Anterior cingulate cortex (tissue), 58 donors: ENCODE measurements at regions not wholly inside any gene's neighbourhood (a gene's known extent, or its start where the extent isn't known, plus 50 kb on each side); places are given as distances from the start of the nearest gene placed in this dataset.

Experiments used
- DNase-seq, 58 donors: peaks; one replicate each; lab custom pipeline; 2025; lab: John Stamatoyannopoulos, UW

DNA sequence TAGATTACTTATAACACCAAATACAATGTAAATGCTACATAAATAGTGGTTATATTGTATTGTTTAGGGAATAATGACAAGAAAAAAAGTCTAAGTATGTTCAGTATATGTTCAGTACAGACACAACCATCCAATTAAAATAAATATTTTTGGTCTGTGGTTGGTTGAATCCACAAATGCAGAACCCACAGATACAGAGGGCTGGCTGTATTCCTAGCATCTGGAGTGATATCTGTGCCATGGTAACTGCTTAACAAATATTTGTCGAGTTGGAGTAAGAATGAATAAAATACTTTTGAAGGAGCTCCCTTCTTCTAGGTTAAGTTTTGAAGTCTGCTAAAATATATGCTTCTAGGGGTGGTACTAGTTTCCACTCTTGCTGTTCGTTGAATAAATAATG lies 241.0 kb downstream of the KLF5 start:
- DNase-seq = no peak

DNA sequence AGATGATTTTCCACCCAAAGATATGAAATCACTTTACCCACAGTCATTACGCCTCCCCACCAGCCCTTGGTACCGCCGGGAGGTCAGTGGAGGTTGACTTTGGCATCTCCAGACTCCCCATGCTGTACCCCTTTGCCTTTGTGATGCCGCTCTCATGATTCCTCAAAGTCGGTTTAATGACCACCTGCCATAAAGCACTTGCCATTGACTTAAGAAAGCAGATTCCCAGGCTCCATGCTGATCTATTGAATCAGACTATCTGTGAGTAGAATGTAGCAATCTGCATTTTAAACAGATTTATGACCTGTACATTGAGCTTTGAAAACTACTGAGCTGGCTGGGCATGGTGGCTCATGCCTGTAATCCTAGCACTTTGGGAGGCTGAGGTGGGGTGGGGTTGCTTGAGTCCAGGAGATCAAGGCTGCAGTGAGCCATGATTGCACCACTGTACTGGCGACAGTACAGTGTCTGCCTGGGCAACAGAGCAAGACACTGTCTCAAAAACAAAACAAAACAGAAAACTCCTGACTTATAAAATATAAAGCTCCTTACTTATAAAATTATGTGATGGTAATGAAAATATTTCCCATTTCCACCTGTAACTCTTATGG lies 235.2 kb downstream of the KLF5 start:
- DNase-seq = no peak

DNA sequence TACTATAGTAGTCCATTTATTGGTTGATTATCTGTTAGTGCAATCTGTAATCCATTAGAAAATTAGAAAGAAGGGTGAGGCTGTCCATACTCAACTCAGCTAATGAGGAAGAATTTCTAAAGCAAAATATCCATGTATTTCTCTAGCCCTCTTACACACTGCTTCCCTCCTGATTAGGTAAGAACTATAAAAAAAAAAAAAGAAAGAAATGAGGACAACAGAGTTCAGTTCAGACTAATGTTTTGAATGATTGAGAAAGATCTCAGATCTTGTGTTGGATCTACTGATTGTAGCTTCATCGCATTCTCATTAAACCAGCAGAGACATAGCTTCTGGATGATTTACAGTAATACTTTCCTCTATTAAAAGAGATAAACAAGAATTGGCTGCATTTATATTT lies 233.3 kb downstream of the KLF5 start:
- DNase-seq = no peak

DNA sequence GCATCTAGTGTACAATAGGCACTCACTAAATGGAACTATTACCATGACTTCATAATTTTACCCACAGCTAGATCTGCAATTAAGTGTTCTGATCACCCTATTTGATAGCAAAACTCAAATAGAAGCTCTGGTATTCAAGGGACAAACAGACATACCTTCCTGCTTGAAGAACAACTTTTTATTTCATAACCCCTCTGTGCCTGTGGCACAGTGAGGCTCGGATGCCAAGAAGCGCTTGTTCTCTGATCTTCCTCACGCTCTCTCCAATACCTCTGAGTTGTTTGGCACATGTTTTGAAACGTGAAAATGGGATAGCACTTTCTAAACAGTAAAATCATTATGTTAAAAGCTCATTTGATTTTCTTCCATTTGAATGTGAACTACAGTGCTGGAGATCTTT lies 232.0 kb downstream of the KLF5 start:
- DNase-seq = no peak

DNA sequence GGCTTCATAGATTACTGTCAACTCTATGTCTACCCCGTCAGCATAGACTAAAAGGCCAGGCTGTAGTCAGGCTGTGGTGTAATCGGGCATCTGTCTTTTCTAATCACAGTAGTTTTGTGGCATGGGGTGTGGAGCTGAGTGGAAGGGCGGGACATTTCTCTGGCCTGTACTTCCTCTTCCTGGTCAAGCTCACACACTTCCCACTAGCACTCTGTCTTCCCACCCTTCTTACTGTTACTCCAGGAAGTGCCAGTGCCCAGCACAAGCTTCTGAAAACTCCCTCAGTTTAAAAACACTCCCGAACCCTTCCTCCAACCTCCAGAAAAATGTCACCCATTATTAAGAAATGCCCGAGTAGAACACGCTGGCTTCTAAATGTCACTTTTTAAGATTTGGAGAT lies 229.8 kb downstream of the KLF5 start:
- no peak for DNase-seq

DNA sequence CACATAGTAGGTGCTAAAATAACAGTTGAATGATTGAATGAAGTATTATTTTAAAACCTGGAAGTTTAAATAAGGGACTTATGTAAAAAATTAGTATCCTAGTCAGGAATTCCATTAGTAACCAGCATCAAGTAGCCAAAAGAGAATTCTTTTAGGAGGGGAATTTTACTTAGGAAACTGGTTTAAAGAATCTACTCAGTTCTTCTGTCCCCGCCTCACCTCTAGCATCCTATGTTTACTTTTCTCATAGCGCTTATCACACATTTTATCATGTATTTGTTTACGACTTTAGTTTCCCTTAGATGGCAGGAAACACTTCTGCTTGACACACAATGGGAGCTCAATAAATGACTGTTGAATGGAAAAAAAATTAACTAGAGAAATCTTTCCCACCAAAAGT lies 229.0 kb downstream of the KLF5 start:
- no peak for DNase-seq

DNA sequence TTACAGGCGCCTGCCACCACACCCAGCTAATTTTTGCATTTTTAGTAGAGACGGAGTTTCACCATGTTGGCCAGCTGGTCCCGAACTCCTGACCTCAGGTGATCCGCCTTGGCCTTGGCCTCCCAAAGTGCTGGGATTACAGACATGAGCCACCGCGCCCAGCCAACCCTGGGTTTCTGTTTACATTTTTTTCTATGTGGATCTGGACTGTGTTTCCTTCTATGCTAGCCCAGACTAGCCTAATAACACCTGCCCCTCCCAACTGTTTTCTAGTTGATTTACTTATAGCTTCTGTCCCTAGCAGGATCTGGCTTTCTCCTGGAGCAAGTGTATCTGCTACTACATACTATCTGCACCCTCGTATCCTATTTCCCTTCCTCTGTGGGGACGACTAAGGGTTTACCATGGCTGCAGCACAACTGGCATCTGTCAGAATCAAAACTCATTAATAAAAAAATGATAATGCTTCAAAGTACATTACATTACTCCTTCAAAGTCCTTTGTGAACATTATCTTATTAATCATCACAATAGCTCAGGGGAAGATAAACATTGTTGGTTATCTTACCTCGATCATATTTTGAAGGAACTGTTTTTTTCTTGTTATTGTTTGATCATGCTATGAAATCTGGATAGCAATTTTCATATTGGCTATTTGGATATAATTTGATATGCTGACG lies 228.3 kb downstream of the KLF5 start:
- DNase-seq = no peak

DNA sequence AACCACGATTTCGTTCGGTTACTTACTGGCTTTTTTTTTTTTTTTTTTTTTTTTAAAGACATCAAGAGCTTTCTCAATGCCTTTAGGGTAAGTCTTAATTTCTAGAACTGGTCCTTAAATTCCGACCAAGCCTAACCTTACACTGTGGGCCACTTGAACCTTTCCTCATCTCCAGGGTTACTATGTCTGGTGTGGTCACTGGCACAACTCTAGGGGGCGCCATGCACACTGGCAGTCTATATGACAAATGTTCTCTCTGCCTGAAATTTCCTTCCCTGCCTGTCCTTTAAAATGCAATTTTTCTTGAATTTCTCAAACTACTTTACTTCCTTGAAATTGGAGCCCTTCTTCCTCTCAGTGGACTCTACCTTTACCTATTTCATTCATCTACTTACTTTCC lies 227.4 kb downstream of the KLF5 start:
- DNase-seq = no peak

DNA sequence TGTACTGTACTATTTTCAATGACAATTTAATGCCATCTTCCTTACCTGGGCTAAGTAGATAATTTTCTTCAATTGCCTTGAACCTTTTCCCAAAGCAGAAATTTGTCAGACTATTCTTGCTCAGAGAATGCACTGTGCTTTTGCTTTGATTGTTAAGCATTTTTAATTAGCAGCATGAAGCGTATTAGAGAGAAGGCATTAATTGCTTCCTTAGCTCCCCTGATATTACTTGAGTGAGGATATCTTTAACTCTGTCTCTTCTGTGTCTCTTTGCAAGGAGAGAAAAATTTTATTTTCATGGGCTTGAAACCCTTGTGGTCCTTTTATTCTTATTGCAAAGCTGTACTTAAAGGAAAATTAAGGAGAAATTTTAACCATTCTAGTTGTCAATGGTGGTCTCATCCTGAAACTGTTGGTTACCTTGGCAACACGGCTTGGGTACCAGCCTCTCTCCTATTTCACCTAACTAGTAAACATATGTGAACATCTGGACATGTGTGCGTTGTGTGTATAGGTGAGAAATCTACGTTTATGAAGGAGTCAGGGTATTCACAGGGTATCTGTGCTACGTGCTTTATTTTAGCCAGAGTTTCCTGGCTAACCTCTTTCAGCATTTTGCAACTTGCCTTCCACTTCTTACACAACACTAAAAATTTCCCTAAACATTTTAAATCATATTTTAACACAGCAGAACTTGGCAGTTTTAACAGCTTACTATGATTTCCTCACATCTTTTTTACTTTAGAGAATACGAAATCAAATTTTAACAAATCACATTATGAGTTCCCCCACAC lies 225.5 kb downstream of the KLF5 start:
- no peak for DNase-seq

DNA sequence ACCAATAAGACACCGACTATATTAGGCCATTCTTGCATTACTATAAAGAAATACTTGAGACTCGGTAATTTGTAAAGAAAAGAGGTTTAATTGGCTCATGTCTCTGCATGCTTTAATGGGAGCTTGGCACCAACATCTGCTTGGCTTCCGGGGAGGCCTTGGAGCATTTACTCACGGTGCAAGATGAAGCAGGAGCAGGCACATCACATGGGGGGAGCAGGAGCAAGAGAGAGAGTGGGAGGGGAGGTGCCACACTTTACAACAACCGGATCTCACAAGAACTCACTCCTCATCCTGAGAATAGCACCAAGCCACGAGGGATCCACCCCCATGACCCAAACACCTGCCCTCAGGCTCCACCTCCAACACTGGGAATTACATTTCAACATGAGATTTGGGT lies 224.8 kb downstream of the KLF5 start:
- DNase-seq = no peak

DNA sequence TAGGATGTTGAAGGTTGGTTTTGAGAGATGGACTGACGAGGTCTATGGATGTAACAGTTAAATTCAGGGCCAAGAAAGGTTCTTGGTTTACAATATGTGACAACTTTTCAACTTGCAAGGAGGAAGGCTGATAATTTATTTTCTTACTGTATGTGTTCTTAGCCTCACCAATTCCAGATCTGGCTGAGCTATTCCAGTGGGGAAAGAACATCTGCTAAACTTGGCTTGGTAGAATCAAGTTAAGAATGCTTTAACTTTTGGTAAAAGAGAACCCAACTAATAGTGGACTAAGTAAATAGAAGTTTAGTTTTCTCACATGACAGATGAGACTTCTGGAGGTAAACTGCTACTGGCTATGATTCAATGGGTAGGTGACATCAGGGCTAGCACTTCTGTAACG lies 222.9 kb downstream of the KLF5 start:
- DNase-seq = no peak

DNA sequence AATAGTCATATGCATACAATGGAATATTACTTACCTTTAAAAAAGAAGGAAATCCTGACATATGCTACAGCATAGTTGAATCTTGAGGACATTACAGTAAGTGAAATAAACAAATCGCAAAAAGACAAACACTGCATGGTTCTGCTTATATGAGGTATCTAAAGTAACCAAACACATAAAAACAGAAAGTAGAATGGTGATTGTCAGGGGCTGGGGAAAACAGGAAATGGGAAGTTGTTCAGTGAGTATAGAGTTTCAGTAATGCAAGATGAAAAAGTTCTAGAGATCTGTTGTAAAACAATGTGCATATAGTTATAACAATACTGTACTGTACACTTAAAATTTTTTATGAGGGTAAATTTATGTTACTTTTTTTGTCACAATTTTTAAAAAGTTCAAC lies 219.4 kb downstream of the KLF5 start:
- no peak for DNase-seq

DNA sequence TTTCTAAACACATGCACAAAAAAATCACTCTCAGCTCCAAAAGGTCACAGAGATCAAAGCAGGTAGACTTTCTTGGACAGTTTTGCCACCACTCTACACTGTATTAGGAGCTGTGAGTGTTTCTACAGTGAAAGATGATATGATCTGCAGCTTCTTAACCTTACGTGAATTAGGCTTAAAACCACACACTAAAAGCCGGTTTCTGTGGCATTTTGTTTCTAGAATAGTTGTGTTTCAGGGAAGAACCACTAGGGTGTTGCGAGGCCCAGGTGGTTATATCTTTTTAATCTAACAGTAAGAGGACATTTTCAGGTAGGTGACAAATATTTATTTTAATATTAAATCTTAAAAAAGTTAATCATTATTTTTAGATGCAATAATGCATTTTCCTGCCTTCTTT lies 216.4 kb downstream of the KLF5 start:
- DNase-seq = no peak

DNA sequence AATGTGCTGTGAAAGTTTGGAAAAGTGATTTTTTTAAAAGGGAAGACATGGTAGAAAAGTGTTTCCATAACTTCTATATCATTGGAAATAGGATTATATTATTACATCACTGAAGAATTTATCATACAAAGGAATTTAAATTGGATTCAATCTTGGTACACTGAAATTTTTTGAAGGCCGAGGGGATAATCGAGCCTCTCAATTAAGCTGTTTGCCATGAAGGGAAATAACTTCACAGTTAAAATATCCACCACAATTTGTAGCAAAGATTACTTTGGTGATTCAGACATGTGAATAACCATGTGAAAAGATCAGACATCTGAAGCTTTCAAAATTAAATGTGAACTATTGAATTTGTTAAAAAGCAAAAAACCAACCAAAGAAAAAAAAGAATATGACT lies 215.3 kb downstream of the KLF5 start:
- no peak for DNase-seq

DNA sequence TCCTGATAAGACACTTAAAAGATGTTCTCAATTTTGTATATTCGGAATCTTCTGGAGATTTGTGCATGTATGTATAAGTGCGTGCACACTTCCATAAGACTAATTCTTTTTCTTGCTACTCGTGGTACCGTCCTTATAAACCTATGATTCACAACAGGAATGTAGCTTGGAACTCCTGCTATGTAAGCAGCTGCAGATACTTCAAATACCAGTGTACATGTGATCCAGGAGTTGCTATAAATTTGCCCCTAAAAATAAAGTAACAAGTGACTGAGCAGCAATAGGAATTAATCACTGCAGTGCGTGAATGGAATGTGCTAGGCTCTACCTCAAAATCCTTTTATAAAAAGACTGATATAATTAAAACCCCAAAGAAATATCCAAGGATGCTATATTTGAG lies 214.9 kb downstream of the KLF5 start:
- no peak for DNase-seq

DNA sequence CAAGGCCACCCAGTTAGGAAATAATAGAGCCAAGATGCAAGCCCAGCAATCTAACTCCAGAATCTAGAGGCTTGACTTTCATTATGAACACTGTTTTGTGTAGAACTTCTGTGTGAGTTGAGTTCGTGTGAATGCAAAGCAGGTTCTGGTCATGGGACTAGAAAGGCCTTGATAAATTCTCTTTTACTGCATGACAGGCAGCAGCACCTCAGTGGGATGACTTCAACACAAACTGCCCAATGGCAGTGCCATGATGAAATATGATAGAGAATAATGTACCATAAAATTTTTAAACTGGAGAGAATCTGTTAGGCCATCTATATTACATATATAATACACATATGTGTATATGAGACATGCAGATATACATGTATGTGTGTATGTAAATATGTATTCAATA lies 214.5 kb downstream of the KLF5 start:
- no peak for DNase-seq

DNA sequence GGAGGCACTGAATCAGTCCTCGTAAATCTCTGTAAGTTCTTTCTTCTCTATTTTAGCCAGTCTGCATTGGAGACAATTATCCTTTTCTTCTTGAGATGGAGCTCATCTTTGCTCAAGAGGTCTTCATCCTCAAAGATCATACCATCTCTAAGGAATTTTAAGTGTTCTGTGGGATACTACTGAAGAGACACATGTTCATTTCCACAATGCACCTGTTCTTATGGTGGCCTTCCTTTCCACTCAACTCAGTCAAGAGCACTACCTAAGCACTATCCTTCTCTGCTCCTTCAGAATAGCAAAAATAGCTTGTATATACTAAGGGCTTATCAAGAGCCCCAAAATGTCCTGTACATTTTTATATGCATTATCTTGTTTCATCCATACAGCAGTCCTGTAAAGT lies 214.0 kb downstream of the KLF5 start:
- no peak for DNase-seq

DNA sequence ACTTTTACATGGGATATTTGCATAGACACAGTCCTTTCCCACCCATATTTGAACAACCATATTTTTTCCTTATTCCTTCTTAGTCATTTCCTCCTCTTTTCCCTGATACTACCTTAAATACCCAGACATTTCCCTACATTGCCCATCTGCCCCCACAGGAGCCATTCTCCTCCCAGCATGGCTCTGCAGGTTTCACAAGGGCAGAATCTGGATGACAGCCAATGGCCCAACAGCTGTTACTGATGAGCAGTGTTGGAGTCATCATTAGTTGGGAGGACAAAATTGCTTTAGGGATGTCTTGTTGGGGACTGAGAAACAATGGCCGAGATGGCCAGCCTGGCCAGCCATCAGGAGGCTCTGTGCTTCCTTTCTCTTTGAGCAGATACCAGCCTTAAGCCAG lies 209.5 kb downstream of the KLF5 start:
- no peak for DNase-seq

DNA sequence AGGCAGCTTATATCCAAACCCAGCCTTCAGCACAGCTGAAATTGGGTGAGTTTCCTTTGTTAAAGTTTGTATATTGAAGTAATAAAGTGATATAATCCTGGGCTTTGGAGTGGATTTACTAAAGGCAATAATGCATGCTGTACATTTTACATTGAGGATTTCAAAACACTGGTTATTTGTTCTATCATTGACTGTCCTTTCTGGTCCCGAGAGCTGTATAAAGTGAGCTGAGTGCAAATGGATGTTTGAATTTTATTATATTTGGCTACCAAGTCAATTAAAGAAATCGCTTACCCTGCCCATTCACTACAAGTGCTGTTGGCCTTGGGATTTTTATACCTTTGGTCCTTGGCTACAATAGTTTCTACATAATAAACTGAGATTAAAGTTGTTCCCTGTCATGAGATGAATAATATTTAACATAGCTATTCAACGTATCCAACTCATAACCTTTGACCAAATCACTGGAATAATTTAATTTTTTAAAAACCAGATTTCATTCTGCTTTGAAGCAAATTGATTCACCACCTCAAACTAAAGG lies 207.9 kb downstream of the KLF5 start:
- no peak for DNase-seq

DNA sequence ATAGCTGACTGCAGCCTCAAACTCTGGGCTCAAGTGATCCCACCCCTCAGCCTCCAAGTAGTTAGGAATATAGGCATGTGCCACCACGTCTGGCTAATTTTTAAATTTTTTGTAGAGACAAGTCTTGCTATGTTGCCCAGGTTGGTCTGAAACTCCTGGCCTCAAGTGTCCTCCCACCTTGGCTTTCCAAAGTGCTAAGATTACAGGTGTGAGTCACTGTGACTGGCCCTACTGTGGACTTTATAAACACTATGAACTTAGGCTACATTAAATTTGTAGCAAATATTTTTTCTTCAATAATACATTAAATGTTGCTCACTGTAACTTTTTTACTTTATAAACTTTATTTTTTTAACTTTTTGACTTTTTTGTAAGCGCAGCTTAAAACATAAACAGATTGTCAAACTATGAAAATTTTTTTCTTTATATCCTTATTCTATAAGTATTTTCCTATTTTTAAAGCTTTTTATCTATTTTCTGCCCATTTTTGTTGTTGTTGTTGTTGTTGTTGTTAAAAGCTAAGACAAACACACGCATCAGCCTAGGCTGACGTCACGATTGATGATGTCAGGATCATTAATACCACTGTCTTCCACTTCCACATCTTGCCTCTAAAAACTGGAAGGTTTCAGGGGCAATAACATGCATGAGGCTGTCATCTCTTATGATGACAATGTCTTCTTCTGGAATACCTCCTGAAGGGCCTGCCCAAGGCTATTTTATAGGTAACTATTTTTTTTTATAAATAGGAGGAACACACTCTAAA lies 204.2 kb downstream of the KLF5 start:
- DNase-seq = no peak

DNA sequence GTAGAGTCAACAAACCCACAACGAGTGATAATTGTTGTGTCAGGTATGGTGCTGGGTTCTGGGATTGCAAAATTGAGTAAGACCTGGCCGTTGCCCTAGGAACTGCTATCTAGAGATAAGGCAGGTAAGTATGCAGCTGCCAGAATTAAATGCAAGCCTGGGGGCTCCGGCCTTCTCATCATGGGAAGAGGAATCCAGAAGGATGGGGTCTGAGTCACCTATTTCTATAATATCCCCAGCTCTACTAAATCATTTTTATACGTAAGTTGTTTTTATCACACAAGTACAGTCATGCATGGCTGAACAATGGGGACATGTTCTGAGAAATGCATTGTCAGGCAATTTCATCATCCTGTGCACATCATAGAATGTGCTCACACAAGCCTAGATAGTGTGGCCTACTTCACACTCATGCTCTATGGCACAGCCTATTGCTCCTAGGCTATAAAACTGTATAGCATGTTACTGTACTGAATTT lies 203.0 kb downstream of the KLF5 start:
- DNase-seq = no peak
